ENCODE measurements at regions not wholly inside any gene's neighbourhood (a gene's known extent, or its start where the extent isn't known, plus 50 kb on each side); places are given as distances from the start of the nearest gene placed in this dataset.

DNA sequence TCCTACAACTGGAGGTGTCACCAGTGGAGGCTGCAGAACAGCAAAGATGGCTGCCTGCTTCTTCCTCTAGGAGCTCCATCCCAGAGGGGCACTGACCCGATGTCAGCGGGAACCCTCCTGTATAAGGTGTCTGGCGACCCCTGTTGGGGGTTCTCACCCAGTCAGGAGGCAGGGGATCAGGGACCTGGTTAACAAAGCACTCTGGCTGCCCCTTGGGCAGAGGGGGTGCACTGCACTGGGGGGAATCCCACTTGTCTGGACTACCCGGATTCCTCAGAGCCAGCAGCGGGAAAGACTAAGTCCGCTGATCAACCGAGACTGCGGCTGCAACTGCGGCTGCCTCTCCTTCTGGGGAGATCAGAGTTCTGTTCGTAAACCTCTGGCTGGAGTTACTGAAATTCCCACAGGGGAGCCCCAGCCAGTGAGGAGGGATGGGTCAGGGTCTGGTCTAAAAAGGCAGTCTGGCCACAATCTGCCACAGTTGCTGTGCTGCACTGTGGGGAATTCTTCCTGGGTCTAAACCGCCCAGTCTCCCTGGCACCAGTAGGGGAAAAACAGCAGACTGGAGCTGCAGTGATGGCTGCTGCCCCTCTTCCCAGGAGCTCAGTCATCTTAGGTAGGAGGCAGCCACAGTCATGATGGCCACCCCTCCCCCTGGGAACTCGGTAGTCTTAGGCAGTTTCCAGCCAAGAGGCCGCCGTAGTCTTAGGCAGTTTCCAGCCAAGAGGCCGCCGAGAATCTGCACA, 213.4 kb downstream of the CYB561 start:
- TF ChIP-seq POLR2A (IDR thresholded peaks at IDR 0.05; ENCODE audit: low read depth) (no peak), POLR2AphosphoS5 (IDR thresholded peaks at IDR 0.05) (no peak), EP300 (IDR thresholded peaks at IDR 0.05) (no peak), CTCF (IDR thresholded peaks at IDR 0.05) (no peak)
- H3K36me3 ChIP-seq = no peaks in the 10 kb centered on the region
- no peaks in the 10 kb centered on the region for H3K4me1 ChIP-seq
- no peak overlapping the region for H3K4me3 ChIP-seq
- intact Hi-C loops (cut with DNase I) = no loop called here
- 81% methylated on average over 8 of the region's 16 CpGs for WGBS
- H3K27me3 ChIP-seq = no peaks in the 10 kb centered on the region
- DNase-seq (ENCODE audit: extremely low spot score) = no peak
- H3K9me3 ChIP-seq = peaks cover 0 to 17% (median 12%) of the 10 kb centered on the region in 4 donors
- H3K27ac ChIP-seq (replicated peaks in 1 of 4) = no peak overlapping the region

DNA sequence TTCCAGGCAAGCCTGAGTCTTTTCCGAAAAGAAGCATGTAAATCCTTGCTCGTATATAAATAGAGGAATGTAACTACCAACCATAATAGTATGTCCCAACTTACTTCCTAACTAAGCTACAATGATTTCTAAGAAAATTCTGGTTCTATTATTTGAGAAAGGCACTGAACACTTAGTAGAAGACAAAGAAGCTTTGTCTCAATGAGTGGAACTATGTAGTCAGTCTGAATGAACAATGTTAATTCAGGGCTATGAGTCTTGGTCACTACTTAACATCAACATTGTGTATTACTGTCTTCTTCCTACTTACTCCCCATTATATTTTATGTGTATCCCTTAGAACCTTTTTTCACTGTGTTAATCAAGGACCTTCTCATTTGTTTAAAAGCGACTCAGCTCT, 206.0 kb downstream of the CYB561 start:
- 94% methylated on average over 3 of the region's 3 CpGs for WGBS
- Histone ChIP-seq H3K27me3 (no peaks in the 10 kb centered on the region), H3K36me3 (peaks cover 0 to 5% (median 0%) of the 10 kb centered on the region in 4 donors), H3K9me3 (peaks cover 0 to 10% (median 4%) of the 10 kb centered on the region in 4 donors), H3K4me3 (no peak overlapping the region), H3K4me1 (no peaks in the 10 kb centered on the region), H3K27ac (replicated peaks in 1 of 4) (no peak overlapping the region)
- intact Hi-C loops (cut with DNase I) = no loop called here
- TF ChIP-seq EP300 (IDR thresholded peaks at IDR 0.05) (no peak), CTCF (IDR thresholded peaks at IDR 0.05) (no peak), POLR2A (IDR thresholded peaks at IDR 0.05; ENCODE audit: low read depth) (no peak), POLR2AphosphoS5 (IDR thresholded peaks at IDR 0.05) (no peak)
- no peak for DNase-seq (ENCODE audit: extremely low spot score)

DNA sequence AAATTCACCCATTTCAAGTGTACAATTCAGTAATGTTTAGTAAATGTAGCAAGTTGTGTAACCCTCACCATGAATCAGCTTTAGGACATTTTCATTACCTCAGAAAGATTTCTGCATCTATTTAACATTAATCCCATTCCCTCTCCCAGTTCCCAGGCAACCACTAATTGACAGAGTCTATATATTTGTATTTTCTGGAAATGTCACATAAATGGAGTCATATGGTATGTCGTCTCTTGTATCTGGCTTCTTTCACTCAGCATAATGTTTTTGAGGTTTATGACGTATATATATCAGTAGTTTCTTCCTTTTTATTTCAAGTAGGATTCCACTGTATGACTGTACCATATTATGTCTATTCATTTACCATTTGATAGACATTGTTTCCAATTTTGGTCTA, 199.8 kb downstream of the CYB561 start:
- TF ChIP-seq CTCF (IDR thresholded peaks at IDR 0.05) (no peak), EP300 (IDR thresholded peaks at IDR 0.05) (no peak), POLR2AphosphoS5 (IDR thresholded peaks at IDR 0.05) (no peak), POLR2A (IDR thresholded peaks at IDR 0.05; ENCODE audit: low read depth) (no peak)
- 97% methylated on average over 2 of the region's 2 CpGs for WGBS
- H3K36me3 ChIP-seq = no peaks in the 10 kb centered on the region
- H3K27me3 ChIP-seq = no peaks in the 10 kb centered on the region
- no peak overlapping the region for H3K27ac ChIP-seq (replicated peaks in 1 of 4)
- H3K4me3 ChIP-seq = no peak overlapping the region
- intact Hi-C loops (cut with DNase I) = no loop called here
- H3K9me3 ChIP-seq = peaks cover 0 to 10% (median 4%) of the 10 kb centered on the region in 4 donors
- H3K4me1 ChIP-seq = peaks cover 0 to 11% (median 8%) of the 10 kb centered on the region in 4 donors
- DNase-seq (ENCODE audit: extremely low spot score) = no peak

GRCh38 chr17:63247706-63248105, 198.4 kb downstream of the CYB561 start:
- H3K27ac ChIP-seq (replicated peaks in 1 of 4) = no peak overlapping the region
- peaks cover 0 to 11% (median 8%) of the 10 kb centered on the region in 4 donors for H3K4me1 ChIP-seq
- peaks cover 0 to 10% (median 4%) of the 10 kb centered on the region in 4 donors for H3K9me3 ChIP-seq
- no peak overlapping the region for H3K4me3 ChIP-seq
- H3K36me3 ChIP-seq = no peaks in the 10 kb centered on the region
- intact Hi-C loops (cut with DNase I) = no loop called here
- no peak for DNase-seq (ENCODE audit: extremely low spot score)
- H3K27me3 ChIP-seq = no peaks in the 10 kb centered on the region
- 87% methylated on average over 1 of the region's 1 CpG for WGBS
- TF ChIP-seq POLR2A (IDR thresholded peaks at IDR 0.05; ENCODE audit: low read depth) (no peak), POLR2AphosphoS5 (IDR thresholded peaks at IDR 0.05) (no peak), CTCF (IDR thresholded peaks at IDR 0.05) (no peak), EP300 (IDR thresholded peaks at IDR 0.05) (no peak)
